Chondrocyte (in vitro differentiated cells): ENCODE measurements at regions not wholly inside any gene's neighbourhood (a gene's known extent, or its start where the extent isn't known, plus 50 kb on each side); places are given as distances from the start of the nearest gene placed in this dataset.

Experiments used
- DNase-seq: peaks from one replicate; pipeline ENCODE4 v3.0.0; 2021; ENCODE audit warnings: mixed read lengths, low spot score
- H3K27ac Mint-ChIP-seq: one replicate; pipeline ENCODE4 v1.8.0; 2021; ENCODE audit warnings: mild to moderate bottlenecking, moderate library complexity, mixed read lengths; ENCODE audit not compliant: unreplicated experiment
- H3K27me3 Mint-ChIP-seq: 2 replicates; pipeline ENCODE4 v1.8.0; 2021; ENCODE audit warnings: low read depth, mixed read lengths
- H3K36me3 Mint-ChIP-seq: 2 replicates; pipeline ENCODE4 v1.8.0; 2021; ENCODE audit warnings: low read depth, mixed read lengths
- H3K4me1 Mint-ChIP-seq: 2 replicates; pipeline ENCODE4 v1.8.0; 2021; ENCODE audit warnings: low read depth, mild to moderate bottlenecking, mixed read lengths
- H3K4me3 Mint-ChIP-seq: one replicate; pipeline ENCODE4 v1.8.0; 2021; ENCODE audit warnings: mild to moderate bottlenecking, moderate library complexity, mixed read lengths; ENCODE audit not compliant: unreplicated experiment
- H3K9me3 Mint-ChIP-seq: 2 replicates; pipeline ENCODE4 v1.8.0; 2021; ENCODE audit warnings: low read depth, mixed read lengths
- TF ChIP-seq, protein P1 (sequence below): fragments of 200-600 bp; sonication (generic); IDR thresholded peaks from 2 replicates; pipeline ENCODE4 v1.5.0; 2021; ENCODE audit warnings: antibody characterized with exemption, mild to moderate bottlenecking, moderate library complexity

DNA sequence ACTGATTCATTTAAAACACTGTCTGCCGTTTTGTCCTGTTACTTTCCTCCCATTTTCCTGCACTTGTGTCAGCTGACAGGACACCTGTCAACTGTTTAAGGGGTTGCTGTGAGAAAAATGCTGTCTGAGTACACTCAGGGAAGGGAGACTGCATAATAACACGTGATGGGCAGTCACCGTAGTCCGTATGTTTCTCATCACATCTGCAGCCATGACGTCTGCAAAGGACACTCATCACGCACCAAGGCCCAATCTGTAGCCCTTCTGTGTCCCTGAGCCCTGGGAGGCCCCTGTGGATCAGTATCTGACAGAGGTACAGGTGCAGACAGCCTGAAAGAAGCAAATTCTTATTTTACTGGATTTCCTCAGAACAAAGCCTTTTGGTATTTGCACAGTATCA is 396.3 kb downstream of the YTHDC2 start:
- TF ChIP-seq, protein P1, sequence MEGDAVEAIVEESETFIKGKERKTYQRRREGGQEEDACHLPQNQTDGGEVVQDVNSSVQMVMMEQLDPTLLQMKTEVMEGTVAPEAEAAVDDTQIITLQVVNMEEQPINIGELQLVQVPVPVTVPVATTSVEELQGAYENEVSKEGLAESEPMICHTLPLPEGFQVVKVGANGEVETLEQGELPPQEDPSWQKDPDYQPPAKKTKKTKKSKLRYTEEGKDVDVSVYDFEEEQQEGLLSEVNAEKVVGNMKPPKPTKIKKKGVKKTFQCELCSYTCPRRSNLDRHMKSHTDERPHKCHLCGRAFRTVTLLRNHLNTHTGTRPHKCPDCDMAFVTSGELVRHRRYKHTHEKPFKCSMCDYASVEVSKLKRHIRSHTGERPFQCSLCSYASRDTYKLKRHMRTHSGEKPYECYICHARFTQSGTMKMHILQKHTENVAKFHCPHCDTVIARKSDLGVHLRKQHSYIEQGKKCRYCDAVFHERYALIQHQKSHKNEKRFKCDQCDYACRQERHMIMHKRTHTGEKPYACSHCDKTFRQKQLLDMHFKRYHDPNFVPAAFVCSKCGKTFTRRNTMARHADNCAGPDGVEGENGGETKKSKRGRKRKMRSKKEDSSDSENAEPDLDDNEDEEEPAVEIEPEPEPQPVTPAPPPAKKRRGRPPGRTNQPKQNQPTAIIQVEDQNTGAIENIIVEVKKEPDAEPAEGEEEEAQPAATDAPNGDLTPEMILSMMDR, result no peak
- no peak for DNase-seq
- Mint-ChIP-seq H3K4me3 (no peak overlapping the region), H3K27ac (no peak overlapping the region), H3K4me1 (no peaks in the 10 kb centered on the region), H3K9me3 (peaks cover 2% of the 10 kb centered on the region), H3K36me3 (no peaks in the 10 kb centered on the region), H3K27me3 (no peaks in the 10 kb centered on the region)

DNA sequence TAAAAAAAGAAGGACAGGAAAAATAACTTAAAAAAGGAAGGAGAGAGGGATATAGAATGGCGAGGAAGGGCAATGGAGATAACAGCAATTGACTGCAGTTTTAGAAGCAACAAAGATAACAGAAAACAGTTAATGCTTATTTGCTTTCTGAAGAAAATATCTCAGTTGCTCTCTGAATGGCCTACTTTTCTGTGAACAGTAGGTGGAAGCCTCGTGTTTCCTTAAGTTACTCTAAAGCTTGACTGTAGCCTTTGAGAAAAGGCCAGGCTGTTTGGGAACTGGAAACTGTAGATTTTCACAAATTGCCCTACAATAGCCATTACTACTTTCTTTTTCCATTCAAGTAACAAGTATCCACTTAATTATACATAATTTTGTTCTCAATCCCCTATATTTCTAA is 404.5 kb downstream of the YTHDC2 start:
- Mint-ChIP-seq H3K27ac (no peak overlapping the region), H3K4me3 (no peak overlapping the region), H3K4me1 (no peaks in the 10 kb centered on the region), H3K9me3 (no peaks in the 10 kb centered on the region), H3K36me3 (no peaks in the 10 kb centered on the region), H3K27me3 (peaks cover 2% of the 10 kb centered on the region)
- DNase-seq, result no peak
- TF ChIP-seq, protein P1, result no peak

- no peaks in the 10 kb centered on the region for H3K36me3 Mint-ChIP-seq
- TF ChIP-seq, protein P1, result no peak
- H3K4me1 Mint-ChIP-seq, result no peaks in the 10 kb centered on the region
- H3K4me3 Mint-ChIP-seq, result no peak overlapping the region
- H3K9me3 Mint-ChIP-seq, result peaks cover 3% of the 10 kb centered on the region
- H3K27me3 Mint-ChIP-seq, result peaks cover 4% of the 10 kb centered on the region
- no peak overlapping the region for H3K27ac Mint-ChIP-seq
- no peak for DNase-seq
These were observed 408.8 kb downstream of the YTHDC2 start for GRCh38 chr5:113922343-113922742.

- TF ChIP-seq, protein P1, result no peak
- Mint-ChIP-seq H3K36me3 (no peaks in the 10 kb centered on the region), H3K9me3 (peaks cover 4% of the 10 kb centered on the region), H3K4me3 (no peak overlapping the region), H3K27ac (no peak overlapping the region), H3K27me3 (peaks cover 8% of the 10 kb centered on the region), H3K4me1 (no peaks in the 10 kb centered on the region)
- no peak for DNase-seq
These were observed 422.0 kb downstream of the YTHDC2 start for GRCh38 chr5:113935453-113935852.

- no peak overlapping the region for H3K4me3 Mint-ChIP-seq
- no peak overlapping the region for H3K27ac Mint-ChIP-seq
- H3K27me3 Mint-ChIP-seq, result peaks cover 8% of the 10 kb centered on the region
- no peak for DNase-seq
- no peaks in the 10 kb centered on the region for H3K36me3 Mint-ChIP-seq
- no peaks in the 10 kb centered on the region for H3K4me1 Mint-ChIP-seq
- H3K9me3 Mint-ChIP-seq, result no peaks in the 10 kb centered on the region
- TF ChIP-seq, protein P1, result no peak
These were observed 423.8 kb downstream of the YTHDC2 start for GRCh38 chr5:113937301-113937700.
